Tibial nerve (tissue), 4 donors: ENCODE measurements at regions not wholly inside any gene's neighbourhood (a gene's known extent, or its start where the extent isn't known, plus 50 kb on each side); places are given as distances from the start of the nearest gene placed in this dataset.

ENCODE experiments used
- DNase-seq, 2 donors: peaks; one replicate each; pipeline ENCODE4 v3.0.0-alpha.2; 2019; ENCODE audit warnings: low spot score in 2 of 2
- H3K27ac ChIP-seq, 4 donors: fragments of 200-600 bp; sonication (generic) in 3 of 4; one replicate each; pipeline ENCODE4 v1.5.1; 2017 to 2019; ENCODE audit warnings: mild to moderate bottlenecking in 1 of 4
- H3K27me3 ChIP-seq, 2 donors: fragments of 200-600 bp; sonication (generic) in 1 of 2; one replicate each; pipeline versions ENCODE4 v1.5.1 to v1.6.0; 2017 to 2019
- H3K36me3 ChIP-seq, 3 donors: fragments of 200-600 bp; sonication (generic); one replicate each; pipeline ENCODE4 v1.5.1; 2018 to 2019
- H3K4me1 ChIP-seq, 4 donors: fragments of 200-600 bp; sonication (generic) in 3 of 4; one replicate each; pipeline ENCODE4 v1.5.1; 2017 to 2019
- H3K4me3 ChIP-seq, 4 donors: fragments of 200-600 bp; sonication (generic) in 3 of 4; one replicate each; pipeline ENCODE4 v1.5.1; 2017 to 2019; ENCODE audit warnings: mild to moderate bottlenecking in 1 of 4, moderate library complexity in 1 of 4
- H3K9me3 ChIP-seq, 4 donors: fragments of 200-600 bp; sonication (generic) in 3 of 4; one replicate each; pipeline ENCODE4 v1.5.1; 2017 to 2019
- CTCF ChIP-seq, 5 experiments: fragments of 200-600 bp in 3 of 5; fragments of 450-650 bp in 2 of 5; sonication (generic) in 3 of 5; IDR thresholded peaks; one replicate each; pipeline ENCODE4 v1.5.1; 2016 to 2019; ENCODE audit warnings: antibody characterized with exemption in 5 of 5, mild to moderate bottlenecking in 3 of 5, moderate library complexity in 2 of 5
- EP300 ChIP-seq, 2 donors: sonication (generic); formaldehyde crosslinking; IDR thresholded peaks; one replicate each; pipeline ENCODE4 v1.6.1; 2017; ENCODE audit warnings: antibody characterized with exemption in 2 of 2, mild to moderate bottlenecking in 1 of 2
- POLR2A ChIP-seq, 2 donors: fragments of 450-650 bp; IDR thresholded peaks; one replicate each; pipeline ENCODE4 v1.6.1; 2017; ENCODE audit warnings: antibody characterized with exemption in 2 of 2, mild to moderate bottlenecking in 2 of 2, moderate library complexity in 2 of 2
- WGBS, 2 donors: methylation state at CpG; one replicate each; pipeline ENCODE4 v1.1.5; 2018; 5-methylcytosine and 5-hydroxymethylcytosine counted together

- no peaks in the 10 kb centered on the region for H3K36me3 ChIP-seq
- WGBS, 2 donors: 41 to 49% methylated on average over 1 of the region's 1 CpG
- no peak for DNase-seq
- no peak overlapping the region for H3K4me3 ChIP-seq
- no peaks in the 10 kb centered on the region for H3K4me1 ChIP-seq
- no peaks in the 10 kb centered on the region for H3K27me3 ChIP-seq
- TF ChIP-seq POLR2A (IDR thresholded peaks at IDR 0.05): no peak
- no peak for TF ChIP-seq EP300 (IDR thresholded peaks at IDR 0.05)
- no peak for TF ChIP-seq CTCF (IDR thresholded peaks at IDR 0.05)
- no peaks in the 10 kb centered on the region for H3K9me3 ChIP-seq
- no peak overlapping the region for H3K27ac ChIP-seq
Measured at GRCh38 chr10:28155726-28156125, 147.1 kb downstream of the MPP7 start.

GRCh38 chr10:28151636-28152035 is 151.2 kb downstream of the MPP7 start:
- no peak for DNase-seq
- Histone ChIP-seq H3K27ac (no peak overlapping the region), H3K4me1 (no peaks in the 10 kb centered on the region), H3K36me3 (no peaks in the 10 kb centered on the region), H3K4me3 (no peak overlapping the region), H3K9me3 (no peaks in the 10 kb centered on the region), H3K27me3 (no peaks in the 10 kb centered on the region)
- no peak for TF ChIP-seq CTCF (IDR thresholded peaks at IDR 0.05)
- no peak for TF ChIP-seq POLR2A (IDR thresholded peaks at IDR 0.05)
- TF ChIP-seq EP300 (IDR thresholded peaks at IDR 0.05): no peak
- 81 to 84% methylated on average over 3 of the region's 3 CpGs for WGBS, 2 donors

GRCh38 chr10:28149746-28150145 is 150.9 kb upstream of the ODAD2 start:
- Histone ChIP-seq H3K27ac (no peak overlapping the region), H3K9me3 (no peaks in the 10 kb centered on the region), H3K4me1 (no peaks in the 10 kb centered on the region), H3K27me3 (no peaks in the 10 kb centered on the region), H3K4me3 (no peak overlapping the region), H3K36me3 (no peaks in the 10 kb centered on the region)
- DNase-seq: no peak
- no peak for TF ChIP-seq POLR2A (IDR thresholded peaks at IDR 0.05)
- TF ChIP-seq EP300 (IDR thresholded peaks at IDR 0.05): no peak
- no peak for TF ChIP-seq CTCF (IDR thresholded peaks at IDR 0.05)
- 93 to 95% methylated on average over 7 of the region's 7 CpGs for WGBS, 2 donors

- no peak overlapping the region for H3K27ac ChIP-seq
- 37 to 51% methylated on average over 4 of the region's 4 CpGs for WGBS, 2 donors
- H3K36me3 ChIP-seq: no peaks in the 10 kb centered on the region
- no peak overlapping the region for H3K4me3 ChIP-seq
- H3K27me3 ChIP-seq: no peaks in the 10 kb centered on the region
- TF ChIP-seq POLR2A (IDR thresholded peaks at IDR 0.05) (no peak), CTCF (IDR thresholded peaks at IDR 0.05) (no peak), EP300 (IDR thresholded peaks at IDR 0.05) (no peak)
- no peak for DNase-seq
- H3K9me3 ChIP-seq: no peaks in the 10 kb centered on the region
- H3K4me1 ChIP-seq: no peaks in the 10 kb centered on the region
Measured at GRCh38 chr10:28147706-28148105, 148.8 kb upstream of the ODAD2 start.

GRCh38 chr10:28139138-28139537 is 140.3 kb upstream of the ODAD2 start:
- Histone ChIP-seq H3K27me3 (no peaks in the 10 kb centered on the region), H3K4me1 (no peaks in the 10 kb centered on the region), H3K27ac (no peak overlapping the region), H3K4me3 (no peak overlapping the region), H3K36me3 (no peaks in the 10 kb centered on the region), H3K9me3 (peaks cover 0 to 23% (median 5%) of the 10 kb centered on the region in 4 donors)
- TF ChIP-seq POLR2A (IDR thresholded peaks at IDR 0.05): no peak
- TF ChIP-seq CTCF (IDR thresholded peaks at IDR 0.05): no peak
- no peak for TF ChIP-seq EP300 (IDR thresholded peaks at IDR 0.05)
- 64 to 71% methylated on average over 2 of the region's 2 CpGs for WGBS, 2 donors
- DNase-seq: no peak
